HG03039 (cell line): ENCODE measurements at regions not wholly inside any gene's neighbourhood (a gene's known extent, or its start where the extent isn't known, plus 50 kb on each side); places are given as distances from the start of the nearest gene placed in this dataset.

Source experiments
- ATAC-seq: cut with Tn5 transposase; IDR thresholded peaks from one replicate; pipeline ENCODE4 v1.9.1; 2021; ENCODE audit warnings: mild to moderate bottlenecking, moderate library complexity; ENCODE audit not compliant: unreplicated experiment

GRCh38 chr7:17598305-17598704 lies 299.9 kb downstream of the AHR start:
- ATAC-seq, result no peak

- ATAC-seq, result no peak
Measured at GRCh38 chr7:17598846-17599245, 300.4 kb downstream of the AHR start.

- ATAC-seq, result no peak
Measured at GRCh38 chr7:17599733-17600339, 301.4 kb downstream of the AHR start.

DNA sequence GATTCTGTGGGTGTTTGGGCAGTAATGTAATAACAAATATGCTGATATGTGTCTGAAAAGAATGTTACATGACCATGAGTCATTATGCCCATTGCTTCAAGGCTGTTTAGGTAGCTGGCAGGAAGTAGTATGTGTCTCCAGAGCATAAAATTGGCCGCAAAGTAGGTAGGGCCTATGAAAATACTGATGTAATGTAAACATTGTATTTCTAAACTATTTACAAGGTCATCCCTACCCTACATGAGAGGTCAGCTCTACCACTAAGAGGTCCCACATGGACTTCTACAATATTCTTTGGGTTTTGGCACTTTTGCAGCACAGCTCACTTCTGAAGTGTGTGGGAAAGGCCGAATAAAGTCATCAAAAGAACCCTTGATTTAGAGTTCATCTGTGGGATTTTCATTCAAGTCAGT lies 301.9 kb downstream of the AHR start:
- ATAC-seq, result no peak

- no peak for ATAC-seq
Measured at GRCh38 chr7:17601921-17602320, 303.5 kb downstream of the AHR start.

- ATAC-seq, result no peak
Measured at GRCh38 chr7:17608114-17608833, 309.8 kb downstream of the AHR start.

DNA sequence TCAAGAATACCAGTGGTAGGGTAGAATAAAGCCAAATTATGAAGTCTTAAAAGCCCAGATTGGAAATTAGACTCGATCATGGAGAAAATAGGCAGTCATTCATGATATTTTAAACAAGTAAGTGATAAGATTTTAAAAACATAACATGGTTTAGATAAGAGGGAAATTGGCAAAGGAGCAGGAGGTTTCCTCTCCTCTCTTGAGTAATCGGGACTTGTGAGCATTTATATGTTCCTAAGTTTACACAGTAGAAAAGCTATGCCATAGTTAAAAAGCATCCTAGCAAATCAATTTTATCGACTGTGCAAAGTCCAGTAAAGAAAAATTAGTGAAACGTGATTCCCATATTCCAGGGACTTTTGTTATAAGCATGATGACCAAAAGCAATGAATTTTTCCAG lies 313.2 kb downstream of the AHR start:
- no peak for ATAC-seq

- ATAC-seq, result no peak
Measured at GRCh38 chr7:17613338-17614041, 315.0 kb downstream of the AHR start.

DNA sequence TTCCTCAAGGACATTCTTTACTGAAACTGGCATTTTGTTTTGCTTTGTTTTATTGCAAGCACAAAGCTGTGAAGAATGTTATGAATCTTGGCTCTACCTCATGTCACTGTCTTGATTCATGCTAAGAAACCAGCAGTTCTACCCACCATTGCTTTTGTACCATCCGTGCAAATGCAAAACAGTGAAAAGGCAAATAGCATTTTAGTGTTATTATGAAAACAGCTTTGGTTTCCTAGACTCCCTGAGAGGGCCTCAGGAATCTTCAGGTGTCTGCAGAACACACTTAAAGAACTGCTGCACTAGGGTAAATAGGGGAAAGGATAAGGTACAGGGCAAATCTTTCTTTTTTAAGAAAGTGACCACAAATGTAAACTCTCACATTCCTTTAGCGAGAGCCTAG lies 318.9 kb downstream of the AHR start:
- no peak for ATAC-seq

DNA sequence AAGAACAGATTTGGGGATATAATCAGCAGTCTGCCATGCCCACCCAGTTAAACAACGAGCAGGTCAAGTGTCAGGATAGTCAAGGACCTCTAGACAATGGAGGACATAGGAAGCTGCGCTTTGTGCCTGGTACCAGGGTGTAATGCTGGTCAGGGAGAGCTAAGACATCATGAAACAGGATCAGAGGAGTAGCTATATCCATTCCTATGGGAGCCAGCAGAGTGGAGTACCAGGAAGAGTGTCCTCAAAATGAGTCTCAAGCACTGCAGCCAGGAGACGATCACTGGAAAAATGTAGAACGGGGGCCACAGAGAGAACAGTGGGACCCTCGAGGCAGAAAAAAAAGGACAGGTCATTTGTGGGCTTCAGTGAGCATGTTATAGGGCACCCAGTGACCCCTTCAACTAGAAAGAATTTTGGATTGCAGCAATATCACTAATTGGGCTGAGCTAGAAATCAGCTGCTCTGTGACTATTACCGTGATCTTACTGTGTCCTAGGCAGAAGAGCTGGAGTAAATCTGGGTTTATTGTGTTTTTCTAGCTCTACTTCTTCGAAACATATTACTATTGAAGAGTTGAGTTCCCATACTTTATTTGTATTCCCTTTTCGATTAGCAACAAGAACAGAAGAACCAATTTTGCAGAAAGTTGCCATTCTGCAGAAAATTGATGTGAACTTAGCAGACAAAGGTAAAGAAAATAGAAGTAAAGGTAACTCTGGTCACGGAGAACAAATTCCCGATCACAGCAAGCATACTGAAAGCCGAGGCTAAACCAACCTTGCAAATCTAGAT lies 319.6 kb downstream of the AHR start:
- ATAC-seq, result no peak

DNA sequence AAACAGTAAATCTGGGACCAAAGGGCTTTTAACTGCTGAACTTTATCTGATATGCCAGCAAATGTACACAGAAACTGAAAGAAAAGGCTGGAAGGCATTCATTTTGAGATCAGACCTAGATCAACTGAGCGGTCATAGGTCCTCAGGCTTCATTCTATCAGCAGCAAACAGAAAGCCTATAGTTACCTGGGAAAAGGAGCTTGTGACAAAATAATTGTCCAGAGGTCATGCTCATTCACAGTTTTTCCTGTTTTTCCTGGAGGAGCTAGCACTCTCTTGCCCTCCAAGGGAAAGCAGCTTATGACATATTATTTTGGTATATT lies 320.2 kb downstream of the AHR start:
- ATAC-seq, result no peak

- no peak for ATAC-seq
Measured at GRCh38 chr7:17619196-17619818, 320.9 kb downstream of the AHR start.

DNA sequence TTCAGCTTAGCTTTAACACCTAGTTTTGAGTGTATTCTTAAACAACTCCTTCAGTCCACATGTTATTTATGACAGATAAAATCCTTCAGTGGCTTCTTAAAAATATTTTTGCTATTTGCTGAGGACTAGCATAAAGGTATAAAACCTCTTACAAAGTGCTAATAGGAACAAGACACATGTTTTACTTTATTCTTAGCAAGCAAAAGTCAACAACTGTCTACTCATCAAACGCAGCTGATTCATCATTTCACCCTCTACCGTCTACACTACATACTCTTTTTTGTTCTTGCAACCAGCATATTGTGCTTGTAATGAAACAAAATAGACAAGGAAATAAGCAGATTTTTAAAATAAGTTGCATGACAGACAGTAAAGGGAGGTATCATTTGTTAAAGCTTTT lies 319.7 kb downstream of the SNX13 start:
- no peak for ATAC-seq

DNA sequence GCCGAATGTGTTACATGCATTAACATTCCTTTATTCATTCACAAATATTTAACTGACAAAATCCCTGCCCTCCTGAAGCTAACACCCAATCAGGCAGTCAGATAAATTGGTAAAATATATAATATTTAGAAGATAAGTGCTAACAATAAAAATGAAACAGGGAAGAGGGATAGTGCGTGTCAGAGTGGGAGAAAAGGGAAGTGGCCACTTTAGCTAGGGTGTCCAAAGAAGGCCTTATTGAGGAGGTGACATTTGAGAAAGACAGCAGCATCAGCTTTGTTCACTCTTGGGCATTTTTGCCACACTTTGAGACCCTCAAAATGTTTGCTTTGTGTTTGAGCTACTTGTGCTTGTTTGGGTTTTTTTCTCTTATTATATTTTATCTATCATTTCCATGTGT lies 317.8 kb downstream of the SNX13 start:
- ATAC-seq, result no peak

GRCh38 chr7:17623546-17624185 lies 316.6 kb downstream of the SNX13 start:
- ATAC-seq, result no peak

GRCh38 chr7:17624379-17624778 lies 315.9 kb downstream of the SNX13 start:
- no peak for ATAC-seq

GRCh38 chr7:17625043-17625442 lies 315.3 kb downstream of the SNX13 start:
- ATAC-seq, result no peak

DNA sequence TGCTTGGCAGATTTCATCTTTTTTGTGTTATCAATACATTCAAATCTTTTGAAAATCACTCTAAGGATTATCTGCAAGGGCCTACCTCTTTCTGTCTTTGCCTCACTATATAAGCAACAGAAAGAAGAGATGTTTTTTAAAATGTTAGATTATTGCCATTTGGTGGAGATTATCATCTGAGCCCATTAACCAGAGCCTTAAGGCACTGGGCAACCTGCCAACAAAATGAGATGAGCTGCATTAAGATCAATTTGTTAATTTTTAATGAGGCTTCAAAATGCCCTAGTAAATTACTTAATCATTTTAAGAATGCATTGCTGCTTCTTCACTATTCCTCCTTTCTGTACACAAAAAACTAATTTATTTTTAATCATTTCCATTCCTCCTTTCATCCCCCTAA lies 314.1 kb downstream of the SNX13 start:
- ATAC-seq, result no peak

GRCh38 chr7:17631061-17631460 lies 309.2 kb downstream of the SNX13 start:
- ATAC-seq, result no peak

DNA sequence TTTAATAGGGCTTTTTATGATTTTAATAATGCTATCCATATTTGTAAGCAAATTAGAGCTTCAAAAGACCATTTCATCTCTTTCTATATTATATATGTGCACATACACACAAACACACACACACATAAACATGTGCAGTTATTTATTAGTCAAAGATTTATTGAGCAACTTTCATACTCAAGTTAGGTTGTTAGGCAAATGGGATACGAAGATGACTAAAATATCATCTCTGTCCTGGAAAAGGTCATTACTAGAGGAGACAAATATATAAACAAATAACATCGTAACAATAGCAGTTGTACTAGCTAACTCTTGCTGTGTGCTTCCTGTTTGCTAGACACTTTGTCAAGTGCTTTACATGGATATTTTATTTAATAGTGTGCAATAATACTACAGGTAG lies 307.9 kb downstream of the SNX13 start:
- ATAC-seq, result no peak

DNA sequence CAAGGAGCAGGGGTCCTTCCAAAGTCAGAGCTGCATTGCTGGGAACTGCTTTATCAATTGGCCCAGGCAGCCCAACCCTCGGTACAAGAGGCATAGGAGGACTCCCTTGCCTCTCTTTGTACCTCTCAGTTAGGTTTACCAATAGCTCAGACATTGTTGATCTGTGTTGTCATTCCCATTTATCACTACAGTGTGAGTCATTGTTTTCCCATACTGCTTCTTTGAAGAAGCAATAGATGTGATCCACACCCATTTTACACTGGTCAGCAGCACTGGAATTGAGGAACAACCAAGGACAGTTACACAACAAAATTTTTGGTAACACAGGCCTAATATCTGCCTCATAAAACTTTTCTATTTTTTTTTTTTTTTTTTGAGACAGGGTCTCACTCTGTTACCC lies 307.2 kb downstream of the SNX13 start:
- no peak for ATAC-seq
